GM04503 (cell line): ENCODE measurements at regions not wholly inside any gene's neighbourhood (a gene's known extent, or its start where the extent isn't known, plus 50 kb on each side); places are given as distances from the start of the nearest gene placed in this dataset.

Source experiments
- DNase-seq: peaks from one replicate; pipeline ENCODE4 v3.0.0-alpha.2; 2012; ENCODE audit warnings: low read depth

- DNase-seq, result no peak
Observed at GRCh38 chr2:128690869-128691268, 372.2 kb upstream of the HS6ST1 start.

- no peak for DNase-seq
Observed at GRCh38 chr2:128691526-128691925, 372.9 kb upstream of the HS6ST1 start.

DNA sequence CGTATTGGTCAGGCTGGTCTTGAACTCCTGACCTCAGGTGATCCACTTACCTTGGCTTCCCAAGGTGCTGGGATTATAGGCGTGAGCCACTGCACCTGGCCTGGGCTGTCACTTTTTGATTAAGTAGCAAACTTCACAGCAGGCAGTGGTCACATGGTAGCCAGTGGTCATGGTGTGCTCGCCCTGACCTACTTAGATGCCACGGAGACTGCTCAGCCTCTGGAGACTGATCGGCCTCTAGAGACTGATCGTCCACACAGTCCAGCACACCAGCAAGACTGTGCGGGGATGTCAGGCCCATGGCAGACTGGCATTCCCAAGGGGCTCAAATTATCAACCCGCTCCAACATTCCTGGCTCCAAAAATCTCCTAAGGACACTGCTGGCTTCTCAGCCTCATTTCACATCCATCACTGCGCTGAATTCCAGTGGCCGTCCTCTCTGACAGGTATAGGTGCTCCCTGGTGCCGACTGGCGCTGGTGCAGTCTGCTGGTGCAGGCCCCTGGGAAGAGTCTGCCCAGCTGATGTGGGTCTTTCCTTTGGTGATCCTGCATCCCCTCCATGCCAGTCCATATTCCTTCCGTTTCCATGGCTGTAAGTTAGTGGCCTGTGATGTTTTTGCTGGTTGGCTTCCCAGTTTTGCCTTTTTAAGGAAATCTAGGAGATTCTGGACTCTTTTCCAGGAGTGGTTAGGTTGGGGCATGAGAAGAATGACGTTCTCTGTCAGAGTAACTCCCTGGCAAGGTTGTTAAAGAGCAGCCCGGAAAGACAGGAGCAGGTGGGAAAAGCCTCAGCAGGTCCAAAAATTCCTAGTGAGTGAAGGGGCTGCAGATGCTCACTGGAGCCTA lies 374.5 kb upstream of the HS6ST1 start:
- no peak for DNase-seq

DNA sequence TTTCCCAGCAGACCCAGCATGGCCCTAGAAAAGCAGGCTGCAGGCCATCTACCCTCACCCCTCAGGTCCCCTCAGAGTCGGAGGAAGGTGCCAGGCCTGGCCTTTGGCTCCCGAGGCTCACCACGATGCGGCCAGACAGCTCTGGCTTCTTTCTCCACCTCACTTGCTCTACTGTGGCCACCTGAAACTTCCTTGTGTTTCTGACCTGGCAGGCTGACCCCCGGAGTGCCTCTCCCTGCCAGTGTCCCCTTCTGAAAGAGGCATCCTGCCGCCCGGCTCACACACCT lies 375.0 kb upstream of the HS6ST1 start:
- no peak for DNase-seq

DNA sequence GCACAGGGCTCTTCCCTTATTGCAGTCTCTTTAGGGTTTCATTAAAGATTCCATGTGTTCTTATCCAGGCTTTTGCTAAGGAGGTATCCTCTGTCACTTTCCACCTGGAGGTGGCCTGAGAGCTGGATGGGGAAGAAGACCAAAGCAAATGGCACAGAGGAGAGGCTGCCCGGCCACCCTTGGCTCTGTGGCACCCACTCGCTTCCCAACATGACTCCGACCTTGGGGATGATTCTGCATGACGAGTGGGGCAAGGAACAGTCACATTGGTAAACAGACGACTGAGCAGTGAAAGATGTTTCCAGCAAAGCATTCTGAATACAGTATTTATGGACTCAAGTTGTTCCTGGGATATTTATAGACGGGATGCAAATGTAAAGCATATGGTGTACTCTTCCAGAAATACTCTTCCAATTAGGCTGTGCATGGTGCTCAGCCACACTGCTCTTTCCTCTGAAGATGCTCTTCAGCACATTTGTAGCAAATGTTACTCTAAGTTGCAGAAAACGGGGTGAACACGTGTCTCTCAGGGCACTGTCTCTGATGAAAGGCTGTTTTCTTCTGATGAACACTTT lies 377.1 kb upstream of the HS6ST1 start:
- DNase-seq, result no peak

- no peak for DNase-seq
Observed at GRCh38 chr2:128696421-128696820, 377.8 kb upstream of the HS6ST1 start.

DNA sequence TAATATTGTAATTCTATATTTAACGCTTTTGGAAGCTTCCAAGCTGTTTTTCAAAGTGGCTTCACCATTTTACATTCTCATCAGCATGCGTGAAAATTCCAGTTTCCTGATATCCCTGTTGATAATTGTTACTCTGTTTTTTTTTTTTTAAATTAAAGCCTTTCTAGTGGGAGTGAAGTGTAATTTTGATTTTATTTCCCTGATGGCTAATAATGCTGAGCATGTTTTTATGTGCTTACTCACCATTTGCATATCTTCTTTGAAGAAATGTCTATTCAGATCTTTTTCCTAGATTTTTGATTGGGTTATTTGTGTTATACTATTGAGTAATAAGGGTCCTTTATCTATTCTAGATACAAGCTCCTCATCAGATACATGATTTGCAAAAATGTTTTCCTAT lies 382.8 kb upstream of the HS6ST1 start:
- DNase-seq, result no peak

GRCh38 chr2:128702616-128703015 lies 383.9 kb upstream of the HS6ST1 start:
- DNase-seq, result no peak

GRCh38 chr2:128708106-128708816 lies 389.6 kb upstream of the HS6ST1 start:
- no peak for DNase-seq

DNA sequence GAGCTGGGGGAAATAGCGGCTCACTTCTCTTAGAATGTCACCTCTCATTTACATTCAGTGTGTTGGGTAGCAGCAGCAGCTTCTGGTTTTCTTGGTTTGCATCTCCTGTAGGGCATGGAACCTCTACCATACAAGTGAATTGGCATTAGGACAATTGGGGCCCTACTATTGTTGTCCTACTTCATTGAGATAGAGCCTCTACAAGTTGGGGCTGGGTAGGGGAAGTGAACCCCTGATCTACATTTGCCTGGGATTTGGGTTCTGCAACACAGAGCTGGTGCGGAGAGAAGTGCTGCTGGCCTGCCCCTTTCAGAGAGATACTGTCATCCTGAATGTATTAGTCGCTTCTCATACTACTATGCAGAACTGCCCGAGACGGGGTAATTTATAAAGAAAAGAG lies 391.6 kb upstream of the HS6ST1 start:
- DNase-seq, result no peak

- DNase-seq, result no peak
Observed at GRCh38 chr2:128710729-128711128, 392.1 kb upstream of the HS6ST1 start.

- DNase-seq, result no peak
Observed at GRCh38 chr2:128714285-128714684, 395.6 kb upstream of the HS6ST1 start.

DNA sequence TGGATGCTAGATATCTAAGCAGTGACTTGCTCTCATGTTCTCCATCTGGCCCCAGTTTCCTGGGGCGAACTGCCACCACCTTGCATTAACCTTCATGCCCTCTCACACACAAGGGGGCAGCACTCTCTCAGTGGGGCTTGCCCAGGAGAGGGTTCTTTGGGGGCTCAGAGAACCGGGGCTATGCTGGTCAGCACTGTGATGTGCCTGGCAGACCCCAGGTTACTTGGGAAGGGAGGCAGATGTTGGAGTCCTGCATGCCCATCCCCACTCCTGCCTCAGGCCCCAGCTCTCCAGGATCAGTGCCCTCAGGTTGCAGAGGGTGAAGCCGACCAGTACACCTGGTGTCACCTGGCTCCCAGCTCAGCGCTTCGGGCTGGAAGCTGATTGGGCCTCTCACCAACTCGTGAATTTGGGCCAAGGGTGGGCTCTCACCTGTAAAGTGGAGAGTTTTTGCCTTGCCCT lies 396.2 kb upstream of the HS6ST1 start:
- DNase-seq, result no peak

DNA sequence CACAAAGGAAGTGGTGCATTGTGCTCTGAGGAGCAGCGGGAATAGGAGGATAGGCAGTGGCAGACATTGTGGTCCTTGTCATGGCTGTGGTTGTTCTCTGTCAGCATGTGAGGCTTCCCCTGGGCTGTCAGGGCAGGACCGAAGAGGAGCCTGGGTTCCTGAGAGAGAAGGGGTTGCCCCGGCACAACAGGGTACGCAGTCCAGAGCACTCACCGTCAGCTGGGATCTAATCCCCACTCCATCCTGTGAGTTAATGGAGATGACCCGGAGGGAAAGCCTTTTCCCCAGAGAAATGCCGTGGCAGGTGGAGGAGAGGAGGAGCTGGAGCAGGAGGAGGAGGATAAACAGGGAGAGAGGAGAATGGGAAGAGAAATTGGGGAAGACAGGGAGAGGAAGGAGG lies 396.7 kb upstream of the HS6ST1 start:
- DNase-seq, result no peak

- no peak for DNase-seq
Observed at GRCh38 chr2:128716299-128716721, 397.6 kb upstream of the HS6ST1 start.

DNA sequence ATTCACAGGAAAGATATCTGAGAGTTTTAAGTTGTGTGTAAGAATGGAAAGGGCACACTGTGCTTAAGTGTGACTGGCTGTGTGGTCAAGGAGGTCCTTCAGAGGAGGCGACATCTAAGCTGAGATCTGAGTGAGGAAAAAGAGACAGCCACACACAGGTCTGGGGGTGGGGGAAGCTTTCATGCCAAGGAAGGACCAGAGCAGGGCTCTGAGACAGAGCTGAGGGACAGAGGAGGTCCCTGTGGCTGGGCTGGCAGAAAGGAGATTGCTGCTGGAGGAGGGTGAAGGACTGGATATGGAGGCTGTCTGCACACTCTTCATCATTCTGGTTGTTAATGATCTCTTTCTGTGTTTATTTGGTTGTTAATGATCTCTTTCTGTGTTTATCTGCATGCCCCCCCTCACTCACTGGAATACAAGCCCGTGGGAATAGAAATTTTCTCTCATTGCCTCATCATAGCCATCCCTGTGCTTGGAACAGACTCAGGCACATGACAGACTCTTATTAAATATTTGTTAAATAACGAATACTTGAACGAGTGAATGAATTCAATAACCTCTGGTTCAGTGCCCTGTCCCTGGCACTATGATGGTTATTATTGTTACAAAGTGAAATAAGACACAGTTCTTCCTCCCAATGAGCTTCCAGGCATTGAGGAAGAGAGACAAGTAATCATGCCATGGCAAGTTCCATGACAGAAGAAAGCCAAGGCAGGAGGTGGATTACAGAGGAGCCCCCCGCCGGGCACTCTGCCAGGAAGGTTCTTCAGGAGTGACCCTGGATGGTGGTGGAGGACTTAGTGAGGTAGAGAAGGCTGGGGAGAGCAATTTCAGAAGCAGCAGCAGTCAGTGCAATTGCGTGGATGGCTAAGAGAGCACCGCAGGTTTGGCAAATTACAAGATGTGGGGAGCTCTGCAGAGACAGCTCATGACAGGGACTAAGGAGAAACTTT lies 399.4 kb upstream of the HS6ST1 start:
- no peak for DNase-seq

- no peak for DNase-seq
Observed at GRCh38 chr2:128720080-128721022, 401.7 kb upstream of the HS6ST1 start.

DNA sequence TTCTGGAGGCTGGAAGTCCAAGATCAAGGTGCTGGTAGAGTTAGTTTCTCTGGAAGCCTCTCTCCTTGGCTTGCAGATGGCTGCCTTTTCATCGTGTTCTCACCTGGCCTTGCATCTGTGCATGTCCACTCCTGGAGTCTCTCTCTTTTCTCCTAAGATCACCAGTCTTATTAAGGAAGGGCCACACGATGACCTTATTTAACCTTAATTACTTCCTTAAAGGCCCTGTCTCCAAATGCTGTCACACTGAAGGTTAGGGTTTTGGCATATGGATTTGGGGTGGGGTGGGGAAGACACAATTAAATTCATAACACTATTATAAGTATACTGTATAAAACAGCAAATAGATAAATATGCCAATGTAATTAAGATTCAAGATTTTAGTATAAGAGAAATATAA lies 402.4 kb upstream of the HS6ST1 start:
- DNase-seq, result no peak

GRCh38 chr2:128722489-128722888 lies 403.8 kb upstream of the HS6ST1 start:
- no peak for DNase-seq

DNA sequence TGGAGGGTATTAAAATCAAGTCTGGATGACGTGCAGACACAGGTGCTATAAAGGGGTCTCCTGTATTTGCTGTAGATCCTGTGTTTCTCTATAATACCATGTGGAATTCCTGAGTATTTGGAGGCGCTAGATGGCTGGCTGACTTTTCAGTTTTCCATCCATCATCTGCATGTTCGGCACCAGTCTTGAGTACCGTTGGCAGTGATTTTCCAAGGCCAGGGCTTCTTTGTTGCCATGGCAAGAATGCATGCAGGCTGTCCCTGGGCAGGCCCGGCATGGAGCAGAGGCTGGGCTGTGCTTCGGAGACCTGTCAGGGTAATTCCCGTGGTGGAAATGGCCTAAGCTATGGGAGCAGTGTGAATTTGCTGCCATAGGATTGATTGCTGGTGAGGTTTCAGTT lies 405.9 kb upstream of the HS6ST1 start:
- DNase-seq, result no peak

GRCh38 chr2:128724972-128725371 lies 406.3 kb upstream of the HS6ST1 start:
- DNase-seq, result no peak
